GM12892 (cell line): ENCODE measurements at regions not wholly inside any gene's neighbourhood (a gene's known extent, or its start where the extent isn't known, plus 50 kb on each side); places are given as distances from the start of the nearest gene placed in this dataset.

Experiments
- POLR2A ChIP-seq: IDR thresholded peaks from 2 replicates; pipeline ENCODE4 v1.6.1; 2011; ENCODE audit warnings: low read depth, low read length, control low read depth
- POLR2AphosphoS5 ChIP-seq: IDR thresholded peaks from 2 replicates; pipeline ENCODE4 v1.6.1; 2011; ENCODE audit warnings: low read depth, low read length, control low read depth

DNA sequence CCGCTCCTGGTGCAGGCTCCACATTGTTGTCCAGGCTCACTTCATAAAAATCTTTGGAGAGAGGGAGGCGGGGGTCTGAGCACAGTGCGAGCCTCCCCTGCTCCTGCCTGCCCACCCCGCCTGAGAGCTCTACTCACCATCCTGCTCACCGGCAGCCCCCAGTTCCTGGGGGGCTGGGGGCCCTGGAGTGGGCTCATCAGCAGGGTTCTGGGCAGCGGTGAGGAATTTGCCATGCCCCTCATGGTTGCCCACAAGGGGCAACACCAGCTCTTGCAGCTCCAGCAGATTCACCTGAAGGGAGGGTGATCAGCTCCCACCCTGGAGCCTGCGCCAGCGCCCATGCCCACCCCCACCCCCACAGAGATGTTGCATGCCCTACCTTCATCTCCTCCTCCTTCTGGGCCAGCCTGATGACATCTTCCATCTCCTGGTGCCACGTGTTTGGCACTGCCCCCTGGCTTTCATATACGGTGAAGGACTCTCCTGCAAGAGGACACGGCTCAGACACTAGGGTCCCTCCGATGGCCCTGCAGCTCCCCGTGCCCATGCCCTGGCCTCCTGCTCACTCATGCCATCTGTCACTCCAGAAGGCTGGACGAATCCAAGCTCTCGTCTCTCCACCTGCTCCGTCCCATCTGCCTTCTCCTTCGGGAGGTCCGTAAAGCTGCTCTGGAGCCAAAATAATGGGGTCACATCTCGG, 162.1 kb downstream of the TBC1D2B start:
- TF ChIP-seq POLR2A (no peak), POLR2AphosphoS5 (no peak)
